ENCODE measurements at regions not wholly inside any gene's neighbourhood (a gene's known extent, or its start where the extent isn't known, plus 50 kb on each side); places are given as distances from the start of the nearest gene placed in this dataset.
A peak's percentile ranks its signal among the peaks of the same experiment; 100 is the strongest.

DNA sequence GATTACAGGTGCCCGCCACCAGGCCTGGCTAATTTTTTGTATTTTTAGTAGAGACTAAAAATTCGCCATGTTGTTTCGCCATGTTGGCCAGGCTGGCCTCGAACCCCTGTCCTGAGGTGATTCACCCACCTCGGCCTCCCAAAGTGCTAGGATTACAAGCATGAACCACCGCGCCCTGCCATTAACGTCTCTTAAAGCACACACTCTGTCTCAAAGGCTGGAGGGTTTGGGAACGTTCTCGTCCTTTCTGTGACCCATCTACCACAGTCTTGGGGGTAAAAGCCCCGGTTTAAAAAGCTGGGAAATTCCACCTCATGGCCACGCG is 57.8 kb upstream of the ARID1B start:
- ATAC-seq, result no peak
- no peak for TF ChIP-seq OSR1 (CRISPR knock-in tag; IDR thresholded peaks at IDR 0.05)
- no peak for TF ChIP-seq CSRNP3 (CRISPR knock-in tag; IDR thresholded peaks at IDR 0.05)
- TF ChIP-seq ZNF70 (CRISPR knock-in tag; IDR thresholded peaks at IDR 0.05), result no peak
- TF ChIP-seq ISL1 (CRISPR knock-in tag; IDR thresholded peaks at IDR 0.05), result no peak
- TF ChIP-seq RARB (CRISPR knock-in tag; IDR thresholded peaks at IDR 0.05), result no peak
- TF ChIP-seq ZFP30 (CRISPR knock-in tag; IDR thresholded peaks at IDR 0.05), result no peak
- no peak for TF ChIP-seq ZNF565 (CRISPR knock-in tag; conservative IDR thresholded peaks at IDR 0.05; ENCODE audit: low read depth)
- no peak for TF ChIP-seq GLIS3 (CRISPR knock-in tag; IDR thresholded peaks at IDR 0.05)
- no peak for TF ChIP-seq CSDC2 (CRISPR knock-in tag; IDR thresholded peaks at IDR 0.05)

DNA sequence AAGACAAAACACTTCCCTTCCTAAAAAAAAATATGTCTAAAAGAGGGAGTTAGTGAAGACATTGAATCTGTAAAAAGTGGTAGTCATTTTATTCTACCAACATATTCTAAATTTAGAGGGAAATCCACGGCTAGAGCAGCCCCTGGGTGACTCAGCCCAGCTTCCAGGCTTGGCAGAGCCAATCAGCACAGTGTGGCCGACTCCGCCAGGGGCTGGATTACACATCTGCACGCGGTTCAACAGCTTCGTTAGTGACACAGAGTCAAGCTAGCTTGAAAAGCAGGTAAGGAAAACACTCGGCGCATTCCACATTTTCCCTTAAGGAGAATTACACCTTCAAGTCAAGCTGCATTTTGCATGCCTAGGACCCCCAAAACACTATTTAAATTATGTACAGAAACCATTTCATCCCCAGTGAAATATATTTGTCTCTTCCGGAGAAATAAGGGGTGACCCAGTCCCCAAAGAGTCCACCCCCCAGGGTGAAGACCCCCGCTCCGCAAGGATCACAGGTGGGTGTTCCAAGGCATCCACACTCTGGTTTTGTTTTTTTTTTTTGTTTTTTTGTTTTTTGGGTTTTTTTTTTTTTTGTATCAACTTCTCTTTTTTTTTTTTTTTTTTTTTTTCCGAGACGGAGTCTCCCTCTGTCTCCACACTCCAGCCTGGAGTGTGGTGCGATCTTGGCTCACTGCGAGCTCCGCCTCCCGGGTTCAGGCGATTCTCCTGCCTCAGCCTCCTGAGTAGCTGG is 58.4 kb upstream of the ARID1B start:
- TF ChIP-seq PPARA (CRISPR knock-in tag; IDR thresholded peaks at IDR 0.05; ENCODE audit: borderline replicate concordance) (no peak), RARB (CRISPR knock-in tag; IDR thresholded peaks at IDR 0.05) (no peak)
- ATAC-seq, result peak; percentile 67

GRCh38 chr6:156717542-156717941 is 59.6 kb upstream of the ARID1B start:
- no peak for TF ChIP-seq CSRNP3 (CRISPR knock-in tag; IDR thresholded peaks at IDR 0.05)
- TF ChIP-seq PATZ1 (CRISPR knock-in tag; IDR thresholded peaks at IDR 0.05; ENCODE audit: borderline replicate concordance), result no peak
- TF ChIP-seq, protein P1, sequence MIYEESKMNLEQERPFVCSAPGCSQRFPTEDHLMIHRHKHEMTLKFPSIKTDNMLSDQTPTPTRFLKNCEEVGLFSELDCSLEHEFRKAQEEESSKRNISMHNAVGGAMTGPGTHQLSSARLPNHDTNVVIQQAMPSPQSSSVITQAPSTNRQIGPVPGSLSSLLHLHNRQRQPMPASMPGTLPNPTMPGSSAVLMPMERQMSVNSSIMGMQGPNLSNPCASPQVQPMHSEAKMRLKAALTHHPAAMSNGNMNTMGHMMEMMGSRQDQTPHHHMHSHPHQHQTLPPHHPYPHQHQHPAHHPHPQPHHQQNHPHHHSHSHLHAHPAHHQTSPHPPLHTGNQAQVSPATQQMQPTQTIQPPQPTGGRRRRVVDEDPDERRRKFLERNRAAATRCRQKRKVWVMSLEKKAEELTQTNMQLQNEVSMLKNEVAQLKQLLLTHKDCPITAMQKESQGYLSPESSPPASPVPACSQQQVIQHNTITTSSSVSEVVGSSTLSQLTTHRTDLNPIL (CRISPR knock-in tag; IDR thresholded peaks at IDR 0.05; ENCODE audit: low read depth), result no peak
- TF ChIP-seq ARNTL (CRISPR knock-in tag; IDR thresholded peaks at IDR 0.05; ENCODE audit: borderline replicate concordance, low read depth), result no peak
- no peak for TF ChIP-seq ISL1 (CRISPR knock-in tag; IDR thresholded peaks at IDR 0.05)
- no peak for TF ChIP-seq CSDC2 (CRISPR knock-in tag; IDR thresholded peaks at IDR 0.05)
- TF ChIP-seq ZNF565 (CRISPR knock-in tag; conservative IDR thresholded peaks at IDR 0.05; ENCODE audit: low read depth), result no peak
- no peak for TF ChIP-seq OSR1 (CRISPR knock-in tag; IDR thresholded peaks at IDR 0.05)
- no peak for TF ChIP-seq ZNF8 (CRISPR knock-in tag; IDR thresholded peaks at IDR 0.05)
- no peak for TF ChIP-seq SNAI2 (CRISPR knock-in tag; IDR thresholded peaks at IDR 0.05)
- TF ChIP-seq ZFP30 (CRISPR knock-in tag; IDR thresholded peaks at IDR 0.05), result no peak
- no peak for TF ChIP-seq GLIS3 (CRISPR knock-in tag; IDR thresholded peaks at IDR 0.05)
- no peak for TF ChIP-seq PPARA (CRISPR knock-in tag; IDR thresholded peaks at IDR 0.05; ENCODE audit: borderline replicate concordance)
- TF ChIP-seq TCF4 (CRISPR knock-in tag; IDR thresholded peaks at IDR 0.05; ENCODE audit: borderline replicate concordance), result no peak
- no peak for TF ChIP-seq RARB (CRISPR knock-in tag; IDR thresholded peaks at IDR 0.05)
- TF ChIP-seq ZNF70 (CRISPR knock-in tag; IDR thresholded peaks at IDR 0.05), result no peak
- no peak for TF ChIP-seq ZC3H10 (CRISPR knock-in tag; IDR thresholded peaks at IDR 0.05)
- no peak for TF ChIP-seq ZFP3 (CRISPR knock-in tag; IDR thresholded peaks at IDR 0.05)
- TF ChIP-seq, protein P2, sequence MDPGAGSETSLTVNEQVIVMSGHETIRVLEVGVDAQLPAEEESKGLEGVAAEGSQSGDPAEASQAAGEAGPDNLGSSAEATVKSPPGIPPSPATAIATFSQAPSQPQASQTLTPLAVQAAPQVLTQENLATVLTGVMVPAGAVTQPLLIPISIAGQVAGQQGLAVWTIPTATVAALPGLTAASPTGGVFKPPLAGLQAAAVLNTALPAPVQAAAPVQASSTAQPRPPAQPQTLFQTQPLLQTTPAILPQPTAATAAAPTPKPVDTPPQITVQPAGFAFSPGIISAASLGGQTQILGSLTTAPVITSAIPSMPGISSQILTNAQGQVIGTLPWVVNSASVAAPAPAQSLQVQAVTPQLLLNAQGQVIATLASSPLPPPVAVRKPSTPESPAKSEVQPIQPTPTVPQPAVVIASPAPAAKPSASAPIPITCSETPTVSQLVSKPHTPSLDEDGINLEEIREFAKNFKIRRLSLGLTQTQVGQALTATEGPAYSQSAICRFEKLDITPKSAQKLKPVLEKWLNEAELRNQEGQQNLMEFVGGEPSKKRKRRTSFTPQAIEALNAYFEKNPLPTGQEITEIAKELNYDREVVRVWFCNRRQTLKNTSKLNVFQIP (CRISPR knock-in tag; IDR thresholded peaks at IDR 0.05; ENCODE audit: borderline replicate concordance, low read depth), result no peak
- TF ChIP-seq ESRRG (CRISPR knock-in tag; IDR thresholded peaks at IDR 0.05), result no peak
- no peak for ATAC-seq

DNA sequence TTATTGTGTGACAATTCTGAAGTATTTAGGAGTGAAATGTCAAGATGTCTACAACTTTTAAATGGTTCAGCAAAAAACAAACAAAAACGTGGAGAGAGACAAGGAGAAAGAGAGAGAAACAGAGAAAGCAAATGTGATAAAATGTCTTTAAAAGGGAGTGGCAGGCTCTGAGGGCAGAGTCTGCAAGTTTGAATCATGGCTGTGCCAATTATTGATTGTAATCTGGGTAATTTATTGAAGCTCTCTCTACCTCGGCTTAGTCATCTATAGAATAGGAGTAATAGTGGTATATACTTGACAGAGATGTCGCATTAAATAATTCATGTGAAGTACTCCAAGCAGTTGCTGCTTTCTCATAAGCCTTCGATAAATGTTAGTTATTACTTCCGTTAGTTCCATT is 61.3 kb upstream of the ARID1B start:
- no peak for TF ChIP-seq TOX (CRISPR knock-in tag; IDR thresholded peaks at IDR 0.05; ENCODE audit: borderline replicate concordance)
- no peak for TF ChIP-seq BACH2 (CRISPR knock-in tag; IDR thresholded peaks at IDR 0.05; ENCODE audit: borderline replicate concordance)
- TF ChIP-seq ZFP30 (CRISPR knock-in tag; IDR thresholded peaks at IDR 0.05), result no peak
- no peak for TF ChIP-seq ZFP3 (CRISPR knock-in tag; IDR thresholded peaks at IDR 0.05)
- no peak for TF ChIP-seq PPARA (CRISPR knock-in tag; IDR thresholded peaks at IDR 0.05; ENCODE audit: borderline replicate concordance)
- TF ChIP-seq OSR1 (CRISPR knock-in tag; IDR thresholded peaks at IDR 0.05), result no peak
- no peak for TF ChIP-seq RARB (CRISPR knock-in tag; IDR thresholded peaks at IDR 0.05)
- no peak for TF ChIP-seq SNAI2 (CRISPR knock-in tag; IDR thresholded peaks at IDR 0.05)
- TF ChIP-seq, protein P1 (CRISPR knock-in tag; IDR thresholded peaks at IDR 0.05; ENCODE audit: low read depth), result no peak
- TF ChIP-seq CSDC2 (CRISPR knock-in tag; IDR thresholded peaks at IDR 0.05), result no peak
- TF ChIP-seq GLIS3 (CRISPR knock-in tag; IDR thresholded peaks at IDR 0.05), result no peak
- TF ChIP-seq TCF4 (CRISPR knock-in tag; IDR thresholded peaks at IDR 0.05; ENCODE audit: borderline replicate concordance), result no peak
- no peak for ATAC-seq
